Endodermal cell (in vitro differentiated cells): ENCODE measurements at regions not wholly inside any gene's neighbourhood (a gene's known extent, or its start where the extent isn't known, plus 50 kb on each side); places are given as distances from the start of the nearest gene placed in this dataset.
A peak's percentile ranks its signal among the peaks of the same experiment; 100 is the strongest.

ENCODE experiments used
- DNase-seq: peaks from one replicate; pipeline ENCODE4 v3.0.0-alpha.2; 2017
- H3K27ac ChIP-seq: 2 replicates; pipeline ENCODE4 v1.5.1; 2013; ENCODE audit warnings: mild to moderate bottlenecking, low read depth, low read length, moderate library complexity
- H3K27me3 ChIP-seq: 2 replicates; pipeline ENCODE4 v1.6.1; 2013; ENCODE audit warnings: mild to moderate bottlenecking, low read length, moderate library complexity; ENCODE audit not compliant: insufficient read depth, control insufficient read depth, poor library complexity, severe bottlenecking
- H3K36me3 ChIP-seq: 2 replicates; pipeline ENCODE4 v1.7.0; 2013; ENCODE audit warnings: mild to moderate bottlenecking, low read length, moderate library complexity; ENCODE audit not compliant: control insufficient read depth, insufficient read depth
- H3K4me1 ChIP-seq: one replicate; pipeline ENCODE4 v1.7.0; 2013; ENCODE audit warnings: low read length; ENCODE audit not compliant: control insufficient read depth, insufficient read depth
- H3K4me3 ChIP-seq: 2 replicates; pipeline ENCODE4 v1.5.1; 2013; ENCODE audit warnings: mild to moderate bottlenecking, low read length, moderate library complexity
- H3K9ac ChIP-seq: 2 replicates; pipeline ENCODE4 v1.6.1; 2013; ENCODE audit warnings: mild to moderate bottlenecking, low read length, moderate library complexity; ENCODE audit not compliant: poor library complexity, severe bottlenecking; ENCODE audit errors: extremely low read depth
- H3K9me3 ChIP-seq: 2 replicates; pipeline ENCODE4 v1.6.1; 2013; ENCODE audit warnings: mild to moderate bottlenecking, low read length, moderate library complexity; ENCODE audit not compliant: control insufficient read depth
- H3K27ac Mint-ChIP-seq: 2 replicates; pipeline ENCODE4 v1.8.0; 2020; ENCODE audit warnings: mixed read lengths
- H3K27me3 Mint-ChIP-seq: 2 replicates; pipeline ENCODE4 v1.8.0; 2021; ENCODE audit warnings: mild to moderate bottlenecking, mixed read lengths; ENCODE audit not compliant: insufficient read depth
- H3K36me3 Mint-ChIP-seq: 2 replicates; pipeline ENCODE4 v1.8.0; 2020; ENCODE audit warnings: low read depth, mixed read lengths
- H3K4me1 Mint-ChIP-seq: 2 replicates; pipeline ENCODE4 v1.8.0; 2020; ENCODE audit warnings: mixed read lengths
- H3K4me3 Mint-ChIP-seq: 2 replicates; pipeline ENCODE4 v1.8.0; 2020; ENCODE audit warnings: mild to moderate bottlenecking, moderate library complexity, mixed read lengths
- H3K9me3 Mint-ChIP-seq: 2 replicates; pipeline ENCODE4 v1.8.0; 2020; ENCODE audit warnings: mild to moderate bottlenecking, mixed read lengths
- WGBS, 2 experiments: methylation state at CpG; one replicate each; pipeline versions ENCODE4 v1.1.5 to v1.1.7; 2013; ENCODE audit warnings: missing lambda C conversion rate in 2 of 2, mixed read lengths in 1 of 2; ENCODE audit not compliant: insufficient coverage in 1 of 2, insufficient read length in 1 of 2; 5-methylcytosine and 5-hydroxymethylcytosine counted together
- TF ChIP-seq, protein P1 (sequence below): fragments of 200-600 bp; sonication (generic); conservative IDR thresholded peaks from 2 replicates; pipeline ENCODE4 v1.5.0; 2021; ENCODE audit warnings: antibody characterized with exemption, mild to moderate bottlenecking

DNA sequence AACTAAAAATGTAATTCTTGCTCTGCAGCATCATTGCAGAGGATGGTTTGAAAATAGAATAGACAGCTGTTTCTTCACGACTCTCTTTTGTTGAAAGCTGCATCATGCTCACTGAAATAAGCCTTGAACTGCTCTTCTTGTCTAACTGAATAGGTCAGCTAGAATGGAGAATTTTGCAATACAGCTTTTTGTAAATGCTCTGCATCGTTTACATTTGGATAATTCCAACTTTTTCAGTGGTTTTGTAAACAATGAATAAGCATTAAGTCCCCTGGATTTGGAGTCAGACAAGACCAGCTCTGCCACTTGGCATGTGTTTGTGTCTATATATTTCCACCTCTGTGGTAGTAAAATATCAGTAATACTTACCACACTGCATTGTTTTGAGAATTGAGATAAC is 95.2 kb downstream of the PLSCR2 start:
- Histone ChIP-seq H3K4me1 (no peaks in the 10 kb centered on the region), H3K4me3 (no peak overlapping the region), H3K9ac (no peak overlapping the region), H3K9me3 (peaks cover 48% of the 10 kb centered on the region), H3K36me3 (no peaks in the 10 kb centered on the region), H3K27ac (no peak overlapping the region), H3K27me3 (no peaks in the 10 kb centered on the region)
- Mint-ChIP-seq H3K36me3 (peaks cover 12% of the 10 kb centered on the region), H3K9me3 (peaks cover 36% of the 10 kb centered on the region), H3K4me1 (no peaks in the 10 kb centered on the region), H3K4me3 (no peak overlapping the region), H3K27me3 (no peaks in the 10 kb centered on the region), H3K27ac (no peak overlapping the region)
- WGBS, 2 experiments = 79 to 88% methylated on average over 2 of the region's 2 CpGs
- DNase-seq = no peak
- TF ChIP-seq, protein P1, sequence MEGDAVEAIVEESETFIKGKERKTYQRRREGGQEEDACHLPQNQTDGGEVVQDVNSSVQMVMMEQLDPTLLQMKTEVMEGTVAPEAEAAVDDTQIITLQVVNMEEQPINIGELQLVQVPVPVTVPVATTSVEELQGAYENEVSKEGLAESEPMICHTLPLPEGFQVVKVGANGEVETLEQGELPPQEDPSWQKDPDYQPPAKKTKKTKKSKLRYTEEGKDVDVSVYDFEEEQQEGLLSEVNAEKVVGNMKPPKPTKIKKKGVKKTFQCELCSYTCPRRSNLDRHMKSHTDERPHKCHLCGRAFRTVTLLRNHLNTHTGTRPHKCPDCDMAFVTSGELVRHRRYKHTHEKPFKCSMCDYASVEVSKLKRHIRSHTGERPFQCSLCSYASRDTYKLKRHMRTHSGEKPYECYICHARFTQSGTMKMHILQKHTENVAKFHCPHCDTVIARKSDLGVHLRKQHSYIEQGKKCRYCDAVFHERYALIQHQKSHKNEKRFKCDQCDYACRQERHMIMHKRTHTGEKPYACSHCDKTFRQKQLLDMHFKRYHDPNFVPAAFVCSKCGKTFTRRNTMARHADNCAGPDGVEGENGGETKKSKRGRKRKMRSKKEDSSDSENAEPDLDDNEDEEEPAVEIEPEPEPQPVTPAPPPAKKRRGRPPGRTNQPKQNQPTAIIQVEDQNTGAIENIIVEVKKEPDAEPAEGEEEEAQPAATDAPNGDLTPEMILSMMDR = no peak

DNA sequence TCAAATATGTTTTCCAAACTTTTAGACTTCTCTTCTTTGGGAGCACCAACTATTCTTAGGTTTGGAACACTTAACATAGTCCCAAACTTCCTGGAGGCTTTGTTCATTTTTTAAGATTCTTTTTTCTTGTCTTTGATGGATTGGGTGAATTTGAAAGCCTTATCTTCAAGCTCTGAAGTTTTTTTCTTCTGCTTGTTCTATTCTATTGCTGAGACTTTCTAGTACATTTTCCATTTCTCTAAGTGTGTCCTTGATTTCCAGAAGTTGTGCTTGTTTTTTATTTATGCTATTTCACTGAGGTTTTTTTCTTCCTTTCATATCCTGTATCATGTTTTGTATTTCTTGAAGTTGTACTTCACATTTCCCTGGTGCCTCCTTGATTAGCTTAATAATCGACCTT is 97.5 kb downstream of the PLSCR2 start:
- H3K27ac ChIP-seq = no peak overlapping the region
- H3K27me3 ChIP-seq = no peaks in the 10 kb centered on the region
- TF ChIP-seq, protein P1 = no peak
- Mint-ChIP-seq H3K9me3 (peaks cover 33% of the 10 kb centered on the region), H3K4me3 (no peak overlapping the region), H3K27ac (no peak overlapping the region), H3K36me3 (peaks cover 11% of the 10 kb centered on the region), H3K27me3 (no peaks in the 10 kb centered on the region), H3K4me1 (peaks cover 16% of the 10 kb centered on the region)
- no peak overlapping the region for H3K9ac ChIP-seq
- H3K36me3 ChIP-seq = no peaks in the 10 kb centered on the region
- peaks cover 38% of the 10 kb centered on the region for H3K9me3 ChIP-seq
- 89% methylated on average over 1 of the region's 1 CpG; no CpG with 5 or more reads in 1 of the 2 experiments for WGBS, 2 experiments
- peak overlapping the region; percentile 22 for H3K4me3 ChIP-seq
- DNase-seq = no peak
- no peaks in the 10 kb centered on the region for H3K4me1 ChIP-seq

DNA sequence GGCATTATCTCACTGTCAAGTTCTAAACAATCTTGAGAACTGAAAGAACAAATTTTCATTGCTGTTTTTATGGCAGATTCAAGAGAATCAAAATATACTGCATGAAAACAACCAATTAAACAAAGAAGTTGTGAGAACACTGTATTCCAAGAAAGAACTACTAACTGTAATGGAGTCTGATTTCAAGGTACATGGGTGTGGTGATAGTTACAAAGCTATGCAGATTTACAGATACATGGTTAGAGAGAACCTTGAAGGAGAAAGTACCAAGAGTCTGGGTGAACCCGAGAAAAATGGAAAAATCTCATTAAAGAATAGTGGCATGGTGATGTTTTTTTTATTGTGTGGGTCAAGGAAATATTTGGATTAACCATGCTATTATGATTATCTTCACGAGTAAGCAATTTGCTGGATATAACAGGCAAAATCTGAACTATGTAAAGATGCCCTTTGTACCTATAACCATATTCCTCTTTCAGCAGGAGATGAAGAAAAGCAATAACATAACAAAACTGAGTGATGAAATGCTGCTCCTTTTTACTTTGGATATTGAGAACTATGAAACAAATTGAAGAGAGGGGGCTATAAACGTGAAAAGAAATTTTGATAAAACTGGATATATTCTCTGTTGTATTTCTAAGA is 100.4 kb downstream of the PLSCR2 start:
- no peaks in the 10 kb centered on the region for H3K27me3 ChIP-seq
- Mint-ChIP-seq H3K27ac (no peak overlapping the region), H3K36me3 (peaks cover 11% of the 10 kb centered on the region), H3K27me3 (no peaks in the 10 kb centered on the region), H3K9me3 (peaks cover 33% of the 10 kb centered on the region), H3K4me1 (peaks cover 19% of the 10 kb centered on the region), H3K4me3 (no peak overlapping the region)
- no peaks in the 10 kb centered on the region for H3K4me1 ChIP-seq
- no peak overlapping the region for H3K27ac ChIP-seq
- no peak overlapping the region for H3K9ac ChIP-seq
- no peaks in the 10 kb centered on the region for H3K36me3 ChIP-seq
- 90 to 100% methylated on average over 2 to 3 of the region's 3 CpGs for WGBS, 2 experiments
- H3K9me3 ChIP-seq = peaks cover 53% of the 10 kb centered on the region
- TF ChIP-seq, protein P1 = no peak
- DNase-seq = no peak
- peak overlapping the region; percentile 59 for H3K4me3 ChIP-seq
